Endothelial cell of umbilical vein (primary cell): ENCODE measurements at regions not wholly inside any gene's neighbourhood (a gene's known extent, or its start where the extent isn't known, plus 50 kb on each side); places are given as distances from the start of the nearest gene placed in this dataset.

Source experiments
- BruUV-seq: library from RNA; stranded (reverse); fragments of 400-500 nt; replicated peaks from 2 replicates; lab custom pipeline; 2021; lab: Mats Ljungman, UMichigan
- CTCF ChIA-PET: fragments of 300-600, 350-600 bp; sonication (Branson Sonifier 250); formaldehyde crosslinking; loops from one replicate; lab custom pipeline; 2021; ENCODE audit warnings: antibody characterized with exemption, inconsistent platforms; lab: Charles Lee
- POLR2A ChIA-PET: fragments of 300-600, 350-600 bp; sonication (Branson Sonifier 250); formaldehyde crosslinking; loops from one replicate; lab custom pipeline; 2021; ENCODE audit warnings: antibody characterized with exemption, inconsistent platforms; lab: Charles Lee
- DNase-seq: peaks from one replicate; pipeline ENCODE4 v3.0.0-alpha.2; 2011; ENCODE audit warnings: low read depth, low spot score
- FAIRE-seq: peaks from 2 replicates; lab custom pipeline; 2011; peaks lifted over from hg19 to GRCh38; lab: Jason Lieb, UNC
- H2AFZ ChIP-seq: 2 replicates; pipeline ENCODE4 v1.6.0; 2012; ENCODE audit warnings: low read depth, low read length, control low read depth, inconsistent platforms
- H3K27ac ChIP-seq: 2 replicates; pipeline ENCODE4 v1.5.1; 2011; ENCODE audit warnings: low read depth, mild to moderate bottlenecking, control low read depth, low read length, moderate library complexity; ENCODE audit not compliant: insufficient read depth
- H3K27me3 ChIP-seq, 2 experiments: 2 replicates each; pipeline versions ENCODE4 v1.6.0 to v1.6.1; 2011; ENCODE audit warnings: low read length in 2 of 2, mixed read lengths in 1 of 2; ENCODE audit not compliant: control insufficient read depth in 2 of 2, insufficient read depth in 2 of 2
- H3K36me3 ChIP-seq, 2 experiments: 2 replicates in 1 of 2; 3 replicates in 1 of 2; pipeline ENCODE4 v1.5.1; 2011; ENCODE audit warnings: low read length in 2 of 2, mild to moderate bottlenecking in 1 of 2, moderate library complexity in 1 of 2; ENCODE audit not compliant: control insufficient read depth in 2 of 2, insufficient read depth in 2 of 2; ENCODE audit errors: extremely low read depth in 1 of 2
- H3K4me1 ChIP-seq: 3 replicates; pipeline ENCODE4 v1.5.1; 2011; ENCODE audit warnings: mild to moderate bottlenecking, low read length; ENCODE audit not compliant: control insufficient read depth, insufficient read depth; ENCODE audit errors: extremely low read depth
- H3K4me2 ChIP-seq: 2 replicates; pipeline ENCODE4 v1.6.1; 2011; ENCODE audit warnings: low read length, control low read depth, mixed read lengths; ENCODE audit not compliant: insufficient read depth
- H3K4me3 ChIP-seq, 3 experiments: fragments of 200-600 bp in 1 of 3; sonication (generic), shearing (Covaris generic) in 1 of 3; replicated peaks in 1 of 3; 2 replicates each; pipeline ENCODE4 v1.5.1; 2011 to 2016; ENCODE audit warnings: control low read depth in 3 of 3, low read length in 3 of 3, mild to moderate bottlenecking in 2 of 3, inconsistent platforms in 1 of 3, low read depth in 1 of 3, moderate library complexity in 1 of 3; ENCODE audit not compliant: insufficient read depth in 1 of 3
- H3K79me2 ChIP-seq: 2 replicates; pipeline ENCODE4 v1.6.0; 2012; ENCODE audit warnings: low read length, inconsistent platforms; ENCODE audit not compliant: control insufficient read depth, insufficient read depth
- H3K9ac ChIP-seq: replicated peaks from 2 replicates; pipeline ENCODE3; 2011; ENCODE audit warnings: low read length, control low read depth; ENCODE audit not compliant: insufficient read depth; ENCODE audit errors: extremely low read depth
- H3K9me1 ChIP-seq: replicated peaks from 3 replicates; pipeline ENCODE4 v1.6.0; 2011; ENCODE audit warnings: mild to moderate bottlenecking, low read length; ENCODE audit not compliant: control insufficient read depth, insufficient read depth; ENCODE audit errors: extremely low read depth
- H3K9me3 ChIP-seq: replicated peaks from 2 replicates; pipeline ENCODE4 v1.5.1; 2012; ENCODE audit warnings: low read length, inconsistent platforms; ENCODE audit not compliant: control insufficient read depth, insufficient read depth
- H4K20me1 ChIP-seq: replicated peaks from 2 replicates; pipeline ENCODE3; 2011; ENCODE audit warnings: mild to moderate bottlenecking, low read length; ENCODE audit not compliant: control insufficient read depth, insufficient read depth; ENCODE audit errors: extremely low read depth
- EZH2 ChIP-seq: IDR thresholded peaks from 2 replicates; pipeline ENCODE4 v1.6.1; 2012; ENCODE audit warnings: borderline replicate concordance, low read depth, mild to moderate bottlenecking, moderate library complexity, low read length, inconsistent platforms; ENCODE audit not compliant: severe bottlenecking
- FOS ChIP-seq: IDR thresholded peaks from 2 replicates; pipeline ENCODE4 v1.6.1; 2011; ENCODE audit warnings: mild to moderate bottlenecking, low read length, moderate library complexity, borderline replicate concordance; ENCODE audit not compliant: insufficient read depth
- GATA2 ChIP-seq: IDR thresholded peaks from 2 replicates; pipeline ENCODE4 v1.7.0; 2011; ENCODE audit warnings: low read depth, mild to moderate bottlenecking, moderate library complexity, mixed read lengths, low read length; ENCODE audit not compliant: insufficient read length, insufficient read depth
- JUN ChIP-seq: IDR thresholded peaks from 2 replicates; pipeline ENCODE4 v1.6.1; 2011; ENCODE audit warnings: borderline replicate concordance, low read depth; ENCODE audit not compliant: insufficient read length, insufficient read depth
- MYC ChIP-seq: IDR thresholded peaks from one replicate; pipeline ENCODE4 v1.6.1; 2011; ENCODE audit warnings: mild to moderate bottlenecking, low read depth, low read length
- POLR2A ChIP-seq: IDR thresholded peaks from 2 replicates; pipeline ENCODE4 v1.6.1; 2012; ENCODE audit warnings: low read depth, mild to moderate bottlenecking, control low read depth, low read length
- POLR2AphosphoS5 ChIP-seq: IDR thresholded peaks from 2 replicates; pipeline ENCODE4 v1.6.1; 2012; ENCODE audit warnings: low read depth, mild to moderate bottlenecking, control low read depth, low read length, moderate library complexity; ENCODE audit not compliant: insufficient read depth
- dilution Hi-C: fragments of 300-500 bp; cut with MboI; formaldehyde crosslinking; loops from one replicate; pipeline ENCODE4 v1.15.0; 2019; ENCODE audit warnings: low sequenced_read_pairs; ENCODE audit not compliant: extremely low pct_ligation_motif_present
- intact Hi-C: fragments of 100-400 bp; cut with micrococcal nuclease; formaldehyde crosslinking; loops from one replicate; pipeline ENCODE4 v1.10.0; 2022
- TF ChIP-seq, protein P1 (sequence below): IDR thresholded peaks from 2 replicates; pipeline ENCODE4 v1.6.1; 2011; ENCODE audit not compliant: insufficient read depth, insufficient read length
- TF ChIP-seq, protein P2 (sequence below), 2 donors: IDR thresholded peaks; 1 replicate in 1 of 2; 2 replicates in 1 of 2; pipeline ENCODE4 v1.5.1; 2011; ENCODE audit warnings: low read length in 2 of 2, mild to moderate bottlenecking in 2 of 2, moderate library complexity in 2 of 2, control low read depth in 1 of 2, inconsistent platforms in 1 of 2, low read depth in 1 of 2; ENCODE audit not compliant: insufficient read depth in 1 of 2; ENCODE audit errors: extremely low read depth in 1 of 2

GRCh38 chr6:141165002-141165665 is 967.6 kb upstream of the GJE1 start:
- no peaks in the 10 kb centered on the region for H3K36me3 ChIP-seq
- DNase-seq, result no peak
- ChIA-PET CTCF (no interaction called here), POLR2A (no interaction called here)
- no peaks in the 10 kb centered on the region for H3K9me1 ChIP-seq
- no peak overlapping the region for H3K4me3 ChIP-seq
- H3K27me3 ChIP-seq, result no peaks in the 10 kb centered on the region
- H2AFZ ChIP-seq, result no peak overlapping the region
- no peak overlapping the region for H3K27ac ChIP-seq
- no peak overlapping the region for H3K9ac ChIP-seq
- intact Hi-C loops, result no loop called here
- TF ChIP-seq POLR2A (no peak), FOS (no peak), MYC (no peak), GATA2 (no peak), EZH2 (no peak), JUN (no peak), POLR2AphosphoS5 (no peak)
- TF ChIP-seq, protein P1, sequence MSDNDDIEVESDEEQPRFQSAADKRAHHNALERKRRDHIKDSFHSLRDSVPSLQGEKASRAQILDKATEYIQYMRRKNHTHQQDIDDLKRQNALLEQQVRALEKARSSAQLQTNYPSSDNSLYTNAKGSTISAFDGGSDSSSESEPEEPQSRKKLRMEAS, result no peak
- TF ChIP-seq, protein P2, sequence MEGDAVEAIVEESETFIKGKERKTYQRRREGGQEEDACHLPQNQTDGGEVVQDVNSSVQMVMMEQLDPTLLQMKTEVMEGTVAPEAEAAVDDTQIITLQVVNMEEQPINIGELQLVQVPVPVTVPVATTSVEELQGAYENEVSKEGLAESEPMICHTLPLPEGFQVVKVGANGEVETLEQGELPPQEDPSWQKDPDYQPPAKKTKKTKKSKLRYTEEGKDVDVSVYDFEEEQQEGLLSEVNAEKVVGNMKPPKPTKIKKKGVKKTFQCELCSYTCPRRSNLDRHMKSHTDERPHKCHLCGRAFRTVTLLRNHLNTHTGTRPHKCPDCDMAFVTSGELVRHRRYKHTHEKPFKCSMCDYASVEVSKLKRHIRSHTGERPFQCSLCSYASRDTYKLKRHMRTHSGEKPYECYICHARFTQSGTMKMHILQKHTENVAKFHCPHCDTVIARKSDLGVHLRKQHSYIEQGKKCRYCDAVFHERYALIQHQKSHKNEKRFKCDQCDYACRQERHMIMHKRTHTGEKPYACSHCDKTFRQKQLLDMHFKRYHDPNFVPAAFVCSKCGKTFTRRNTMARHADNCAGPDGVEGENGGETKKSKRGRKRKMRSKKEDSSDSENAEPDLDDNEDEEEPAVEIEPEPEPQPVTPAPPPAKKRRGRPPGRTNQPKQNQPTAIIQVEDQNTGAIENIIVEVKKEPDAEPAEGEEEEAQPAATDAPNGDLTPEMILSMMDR (IDR thresholded peaks at IDR 0.05; ENCODE audit: extremely low read depth in 1 of 2, insufficient read depth in 1 of 2, low read depth in 1 of 2, low read length in 2 of 2), result no peak
- no peaks in the 10 kb centered on the region for H3K79me2 ChIP-seq
- no peaks in the 10 kb centered on the region for H3K4me1 ChIP-seq
- H3K9me3 ChIP-seq, result no peaks in the 10 kb centered on the region
- H3K4me2 ChIP-seq, result no peak overlapping the region
- no peak for FAIRE-seq
- H4K20me1 ChIP-seq, result no peaks in the 10 kb centered on the region
- dilution Hi-C loops, result no loop called here
- BruUV-seq, result no TSS peak
